Astrocyte of the spinal cord (primary cell): ENCODE measurements at regions not wholly inside any gene's neighbourhood (a gene's known extent, or its start where the extent isn't known, plus 50 kb on each side); places are given as distances from the start of the nearest gene placed in this dataset.

ENCODE experiments used
- DNase-seq: peaks from one replicate; pipeline ENCODE4 v3.0.0; 2011; ENCODE audit warnings: low read depth, low spot score
- H3K4me3 ChIP-seq: 2 replicates; pipeline ENCODE4 v1.5.1; 2011; ENCODE audit warnings: low read depth, mild to moderate bottlenecking, low read length, moderate library complexity
- in situ Hi-C: cut with HindIII; loops from 2 replicates; pipeline ENCODE4 v1.10.0; 2017; ENCODE audit warnings: low sequenced_read_pairs
- TF ChIP-seq, protein P1 (sequence below): IDR thresholded peaks from 2 replicates; pipeline ENCODE4 v1.5.1; 2012; ENCODE audit warnings: low read depth, mild to moderate bottlenecking, low read length, inconsistent platforms

DNA sequence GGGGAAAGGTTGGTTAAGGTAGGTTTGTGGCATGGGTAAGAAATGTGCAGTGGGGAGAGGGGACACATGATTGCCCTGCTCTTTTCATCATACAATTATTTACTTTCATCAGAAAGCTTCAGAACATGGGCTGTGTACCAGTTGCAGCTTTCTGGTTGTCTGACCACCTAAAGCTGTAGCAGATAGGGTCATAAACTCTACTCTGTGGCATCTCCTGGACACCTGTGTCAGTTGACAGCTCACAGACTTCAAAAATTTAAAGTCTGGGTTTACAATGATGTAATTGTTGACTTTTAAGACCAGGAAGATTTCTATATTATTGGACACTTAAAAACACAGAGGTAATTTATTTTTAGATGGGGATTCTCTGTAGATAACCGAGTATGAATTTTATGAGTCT lies 222.7 kb upstream of the PRR16 start:
- TF ChIP-seq, protein P1, sequence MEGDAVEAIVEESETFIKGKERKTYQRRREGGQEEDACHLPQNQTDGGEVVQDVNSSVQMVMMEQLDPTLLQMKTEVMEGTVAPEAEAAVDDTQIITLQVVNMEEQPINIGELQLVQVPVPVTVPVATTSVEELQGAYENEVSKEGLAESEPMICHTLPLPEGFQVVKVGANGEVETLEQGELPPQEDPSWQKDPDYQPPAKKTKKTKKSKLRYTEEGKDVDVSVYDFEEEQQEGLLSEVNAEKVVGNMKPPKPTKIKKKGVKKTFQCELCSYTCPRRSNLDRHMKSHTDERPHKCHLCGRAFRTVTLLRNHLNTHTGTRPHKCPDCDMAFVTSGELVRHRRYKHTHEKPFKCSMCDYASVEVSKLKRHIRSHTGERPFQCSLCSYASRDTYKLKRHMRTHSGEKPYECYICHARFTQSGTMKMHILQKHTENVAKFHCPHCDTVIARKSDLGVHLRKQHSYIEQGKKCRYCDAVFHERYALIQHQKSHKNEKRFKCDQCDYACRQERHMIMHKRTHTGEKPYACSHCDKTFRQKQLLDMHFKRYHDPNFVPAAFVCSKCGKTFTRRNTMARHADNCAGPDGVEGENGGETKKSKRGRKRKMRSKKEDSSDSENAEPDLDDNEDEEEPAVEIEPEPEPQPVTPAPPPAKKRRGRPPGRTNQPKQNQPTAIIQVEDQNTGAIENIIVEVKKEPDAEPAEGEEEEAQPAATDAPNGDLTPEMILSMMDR = no peak
- in situ Hi-C loops = no loop called here
- H3K4me3 ChIP-seq = no peak overlapping the region

DNA sequence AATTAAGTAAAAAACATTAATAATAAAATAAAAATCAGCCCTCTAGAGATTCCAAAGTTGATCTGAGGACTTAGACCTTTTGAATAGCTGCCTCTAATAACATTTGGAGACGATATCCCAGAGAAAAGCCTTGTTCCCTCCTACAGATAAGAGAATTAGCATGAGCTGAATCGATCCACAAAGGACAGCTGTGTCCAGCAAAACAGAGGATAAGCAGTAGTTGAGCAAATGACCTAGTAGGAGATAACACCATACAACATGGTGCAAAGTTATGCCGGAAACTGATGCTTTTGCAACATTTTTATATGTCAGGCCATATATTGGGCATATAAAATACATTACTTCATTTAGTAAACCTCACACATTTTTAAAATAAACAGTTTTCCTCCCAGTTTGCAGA lies 212.2 kb upstream of the PRR16 start:
- TF ChIP-seq, protein P1 = no peak

More for the DNA sequence above, 222.7 kb upstream of the PRR16 start:
- DNase-seq = no peak

DNA sequence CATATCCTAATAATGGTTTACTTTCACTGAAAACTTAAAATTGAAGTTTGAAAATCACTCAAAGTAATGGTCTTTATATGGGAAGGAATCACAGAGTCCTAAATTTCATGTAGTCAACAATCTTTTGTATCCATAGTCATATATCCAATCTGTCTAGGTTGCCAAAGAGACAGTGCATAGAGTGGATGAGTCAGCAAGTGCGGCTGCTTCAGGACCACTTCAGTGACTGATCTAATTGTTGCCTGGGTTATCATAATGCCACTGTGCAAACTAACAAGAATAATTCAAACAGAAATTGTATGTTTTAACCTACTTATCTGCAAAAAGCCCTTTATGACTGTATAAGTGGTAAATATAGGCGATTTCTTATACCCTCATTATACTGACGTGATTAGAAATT lies 211.3 kb upstream of the PRR16 start:
- TF ChIP-seq, protein P1 = no peak
- in situ Hi-C loops = no loop called here
- H3K4me3 ChIP-seq = no peak overlapping the region
- peak; percentile 34 for DNase-seq

More for the DNA sequence above, 212.2 kb upstream of the PRR16 start:
- no peak for DNase-seq
- H3K4me3 ChIP-seq = no peak overlapping the region
- in situ Hi-C loops = no loop called here

DNA sequence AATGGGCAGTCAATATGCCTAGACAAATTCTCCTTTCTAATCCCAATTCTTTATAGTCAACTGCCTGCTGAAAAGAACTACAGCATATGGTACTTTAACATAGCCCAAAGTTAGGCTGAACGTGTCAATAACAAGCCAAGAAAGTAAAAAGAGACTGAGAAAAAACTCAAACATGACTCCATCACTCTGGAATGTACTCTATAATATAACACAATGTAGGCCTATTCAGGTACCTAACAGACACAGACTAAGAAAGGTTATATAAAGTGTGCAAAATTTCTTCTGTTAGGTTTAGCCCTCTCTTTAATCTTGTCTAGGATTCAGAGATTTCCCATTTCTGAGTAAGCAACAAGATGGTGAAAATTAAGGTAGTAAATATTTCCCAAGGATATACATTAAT lies 209.7 kb upstream of the PRR16 start:
- in situ Hi-C loops = no loop called here
- H3K4me3 ChIP-seq = no peak overlapping the region
- TF ChIP-seq, protein P1 = no peak
- peak; percentile 11 for DNase-seq

DNA sequence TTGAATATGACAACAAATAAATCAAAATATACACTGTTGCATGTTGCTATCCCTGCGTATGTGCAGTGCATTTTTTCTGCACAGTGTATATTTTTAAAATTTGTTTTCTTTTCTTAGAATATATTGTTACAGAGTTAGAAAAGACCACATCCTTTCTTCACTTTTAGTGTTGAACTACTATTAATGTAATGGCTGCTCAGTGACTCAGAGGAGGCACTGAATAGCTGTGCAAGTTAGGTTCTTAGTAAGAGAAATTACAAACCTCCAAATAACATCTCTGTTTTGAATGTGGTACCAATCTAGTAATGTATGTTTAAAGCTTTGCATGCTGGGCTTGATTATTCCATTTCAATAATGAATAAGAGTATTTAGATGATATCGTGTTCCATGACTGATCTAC lies 208.9 kb upstream of the PRR16 start:
- TF ChIP-seq, protein P1 = no peak
- no peak overlapping the region for H3K4me3 ChIP-seq
- peak; percentile 16 for DNase-seq
- in situ Hi-C loops = no loop called here

DNA sequence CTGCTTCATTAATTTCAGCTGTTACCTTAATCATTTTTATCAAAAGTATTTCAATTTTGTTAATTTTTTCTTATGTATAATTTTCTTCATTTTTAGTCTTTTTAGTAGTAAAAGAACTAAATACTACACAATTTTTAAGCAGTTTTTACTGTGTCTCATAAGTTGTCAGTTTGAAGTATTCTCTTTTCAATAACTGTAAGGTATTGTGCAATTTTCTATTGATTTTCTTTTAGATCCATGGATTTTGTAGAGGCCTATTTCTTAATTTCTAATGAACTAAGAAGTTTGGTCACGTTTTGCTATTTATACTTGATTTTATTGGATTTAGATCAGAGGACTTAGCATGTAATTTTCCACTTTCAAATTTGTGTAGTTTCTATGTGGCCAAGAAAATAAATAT lies 207.7 kb upstream of the PRR16 start:
- TF ChIP-seq, protein P1 = no peak
- no peak overlapping the region for H3K4me3 ChIP-seq
- in situ Hi-C loops = no loop called here
- DNase-seq = no peak
